BJ (cell line): ENCODE measurements at regions not wholly inside any gene's neighbourhood (a gene's known extent, or its start where the extent isn't known, plus 50 kb on each side); places are given as distances from the start of the nearest gene placed in this dataset.

Source experiments
- CTCF ChIA-PET: fragments of 350-600 bp; formaldehyde crosslinking; extraction: SDS; loops from one replicate; lab custom pipeline; 2021; ENCODE audit warnings: antibody characterized with exemption, inconsistent platforms; lab: Yijun Ruan, JAX
- POLR2A ChIA-PET: fragments of 300-600 bp; sonication (Branson Sonifier 250); formaldehyde crosslinking; extraction: SDS; loops from one replicate; lab custom pipeline; 2021; ENCODE audit warnings: antibody characterized with exemption; lab: Charles Lee
- DNase-seq: peaks from one replicate; pipeline ENCODE4 v3.0.0-alpha.2; 2011; ENCODE audit warnings: low read depth
- H3K27me3 ChIP-seq: 2 replicates; pipeline ENCODE4 v1.6.0; 2011; ENCODE audit warnings: low read length; ENCODE audit not compliant: control insufficient read depth, insufficient read depth
- H3K36me3 ChIP-seq: 2 replicates; pipeline ENCODE4 v1.5.1; 2011; ENCODE audit warnings: low read length; ENCODE audit not compliant: control insufficient read depth, insufficient read depth
- H3K4me3 ChIP-seq: 2 replicates; pipeline ENCODE4 v1.5.1; 2011; ENCODE audit warnings: low read depth, mild to moderate bottlenecking, control low read depth, low read length
- CTCF ChIP-seq: IDR thresholded peaks from 2 replicates; pipeline ENCODE4 v1.5.1; 2011; ENCODE audit warnings: low read depth, mild to moderate bottlenecking, control low read depth, inconsistent platforms, low read length, moderate library complexity; ENCODE audit not compliant: insufficient read depth

DNA sequence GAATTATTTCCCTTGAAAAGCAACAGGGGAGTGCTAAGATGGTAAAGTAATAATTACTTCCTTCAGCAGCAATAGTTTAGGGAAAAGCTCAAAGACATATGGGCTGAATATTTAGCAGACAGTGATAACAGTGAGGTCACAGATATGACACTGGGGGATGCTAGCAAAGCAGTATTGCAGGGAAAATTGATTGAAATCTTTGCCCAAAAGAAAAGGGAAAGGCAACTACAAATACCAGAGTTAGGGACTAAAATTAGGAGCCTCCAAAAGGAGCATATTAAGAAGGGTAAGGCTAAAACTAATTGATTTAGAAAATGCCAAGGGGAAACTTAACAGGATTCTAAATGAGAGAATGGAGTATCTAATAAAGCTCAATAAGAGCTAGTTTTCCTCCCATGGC, 1191.3 kb upstream of the TENM3 start:
- DNase-seq: no peak
- Histone ChIP-seq H3K27me3 (no peaks in the 10 kb centered on the region), H3K36me3 (no peaks in the 10 kb centered on the region), H3K4me3 (no peak overlapping the region)
- ChIA-PET CTCF (no interaction called here), POLR2A (no interaction called here)
- no peak for TF ChIP-seq CTCF

DNA sequence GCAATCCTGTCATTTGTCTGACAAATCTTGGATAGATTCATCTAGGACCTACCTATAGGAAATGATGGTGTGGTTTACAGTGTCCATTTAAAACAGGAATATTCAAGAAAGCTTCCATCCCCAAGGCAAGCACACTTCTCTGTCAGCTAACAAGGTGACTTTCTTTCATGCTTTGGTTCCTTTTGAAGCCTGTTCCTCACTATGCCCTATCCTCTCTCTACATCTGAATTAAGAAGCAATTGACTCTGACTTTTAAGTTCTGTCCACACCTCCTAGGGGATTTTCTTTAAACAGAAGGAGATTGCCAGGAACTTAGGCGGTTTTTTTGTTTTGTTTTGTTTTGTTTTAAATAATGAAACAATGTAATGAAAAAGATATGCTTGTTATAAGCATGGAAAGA, 1181.4 kb upstream of the TENM3 start:
- Histone ChIP-seq H3K36me3 (no peaks in the 10 kb centered on the region), H3K4me3 (no peak overlapping the region), H3K27me3 (no peaks in the 10 kb centered on the region)
- no peak for DNase-seq
- CTCF ChIA-PET: no interaction called here
- POLR2A ChIA-PET: no interaction called here
- TF ChIP-seq CTCF: no peak

GRCh38 chr4:181063212-181063611, 1180.0 kb upstream of the TENM3 start:
- no peak for DNase-seq
- no peaks in the 10 kb centered on the region for H3K27me3 ChIP-seq
- POLR2A ChIA-PET: no interaction called here
- TF ChIP-seq CTCF: no peak
- CTCF ChIA-PET: interaction anchor here (0.7 kb wide), 1 partner anchor 80 kb away, joined by 3 read pairs; no protein-coding TSS in a partner anchor
- H3K4me3 ChIP-seq: no peak overlapping the region
- H3K36me3 ChIP-seq: no peaks in the 10 kb centered on the region

- TF ChIP-seq CTCF: no peak
- Histone ChIP-seq H3K36me3 (no peaks in the 10 kb centered on the region), H3K27me3 (no peaks in the 10 kb centered on the region), H3K4me3 (no peak overlapping the region)
- ChIA-PET CTCF (no interaction called here), POLR2A (no interaction called here)
- no peak for DNase-seq
Measured at GRCh38 chr4:181077341-181077740, 1165.9 kb upstream of the TENM3 start.

DNA sequence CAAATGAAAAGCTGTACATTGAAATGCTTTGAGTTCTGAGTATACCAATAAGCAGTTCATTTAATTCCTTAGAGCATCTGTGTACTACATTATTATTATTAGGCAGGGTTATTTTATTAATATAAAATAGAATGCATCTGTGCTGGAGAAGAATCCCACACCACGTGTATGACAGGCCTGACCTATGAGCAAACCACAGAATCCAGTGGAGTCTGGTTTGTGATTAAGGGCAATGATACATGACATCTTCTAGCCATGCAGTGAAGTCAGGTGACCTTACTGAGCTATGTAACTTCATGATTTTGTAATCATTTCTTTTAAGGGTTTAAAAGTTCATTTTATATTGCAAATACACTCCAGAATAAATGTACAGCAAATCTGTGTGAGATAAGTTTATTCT, 1165.0 kb upstream of the TENM3 start:
- no peak for DNase-seq
- TF ChIP-seq CTCF: no peak
- CTCF ChIA-PET: no interaction called here
- H3K4me3 ChIP-seq: no peak overlapping the region
- POLR2A ChIA-PET: no interaction called here
- no peaks in the 10 kb centered on the region for H3K36me3 ChIP-seq
- H3K27me3 ChIP-seq: no peaks in the 10 kb centered on the region
